PC-9 (cell line): ENCODE measurements at regions not wholly inside any gene's neighbourhood (a gene's known extent, or its start where the extent isn't known, plus 50 kb on each side); places are given as distances from the start of the nearest gene placed in this dataset.

ENCODE experiments used
- BruUV-seq: library from RNA; stranded (reverse); fragments of 400-500 nt; replicated peaks from 2 replicates; lab custom pipeline; 2021; lab: Mats Ljungman, UMichigan
- CTCF ChIA-PET: fragments of 300-600 bp; sonication (Branson Sonifier 250); formaldehyde crosslinking; loops from one replicate; lab custom pipeline; 2022; ENCODE audit warnings: antibody characterized with exemption; lab: Charles Lee
- POLR2A ChIA-PET: fragments of 300-600 bp; sonication (Branson Sonifier 250); formaldehyde crosslinking; loops from one replicate; lab custom pipeline; 2022; ENCODE audit warnings: antibody characterized with exemption; ENCODE audit not compliant: unreplicated experiment; lab: Charles Lee
- DNase-seq, 2 experiments: peaks; one replicate each; pipeline versions ENCODE4 v3.0.0 to v3.0.0-alpha.2; 2015 to 2022; ENCODE audit warnings: mixed read lengths in 1 of 2
- H2AFZ ChIP-seq: fragments of 200-600 bp; sonication (generic); 2 replicates; pipeline ENCODE4 v1.8.1; 2017; ENCODE audit warnings: antibody characterized with exemption
- H3F3A ChIP-seq: fragments of 200-600 bp; sonication (generic); 2 replicates; pipeline ENCODE4 v1.8.1; 2017; ENCODE audit warnings: antibody characterized with exemption, mild to moderate bottlenecking, low read depth; ENCODE audit not compliant: insufficient read depth
- H3K27ac ChIP-seq: fragments of 200-600 bp; sonication (generic); 2 replicates; pipeline ENCODE4 v1.6.1; 2016; ENCODE audit warnings: mixed run types
- H3K27me3 ChIP-seq: fragments of 200-600 bp; sonication (generic); 2 replicates; pipeline ENCODE4 v1.6.1; 2016; ENCODE audit warnings: low read depth, mixed run types; ENCODE audit not compliant: insufficient read depth
- H3K36me3 ChIP-seq: fragments of 200-600 bp; sonication (generic); 2 replicates; pipeline ENCODE4 v1.6.1; 2016; ENCODE audit warnings: low read depth, mixed run types
- H3K4me1 ChIP-seq: fragments of 200-600 bp; sonication (generic); replicated peaks from 2 replicates; pipeline ENCODE4 v1.6.1; 2016; ENCODE audit warnings: mixed run types; ENCODE audit not compliant: insufficient read depth
- H3K4me2 ChIP-seq: fragments of 200-600 bp; sonication (generic); 2 replicates; pipeline ENCODE4 v1.6.1; 2017; ENCODE audit warnings: mixed run types
- H3K4me3 ChIP-seq: fragments of 200-600 bp; sonication (generic); 2 replicates; pipeline ENCODE4 v1.6.1; 2016; ENCODE audit warnings: mixed run types
- H3K79me2 ChIP-seq: fragments of 200-600 bp; sonication (generic); 2 replicates; pipeline ENCODE4 v1.6.1; 2017; ENCODE audit warnings: low read depth, mixed run types
- H3K9me2 ChIP-seq: fragments of 200-600 bp; sonication (generic); 2 replicates; pipeline ENCODE4 v1.8.1; 2017; ENCODE audit warnings: mild to moderate bottlenecking; ENCODE audit not compliant: insufficient read depth
- H3K9me3 ChIP-seq: fragments of 200-600 bp; sonication (generic); 2 replicates; pipeline ENCODE4 v1.8.1; 2016; ENCODE audit warnings: low read depth; ENCODE audit not compliant: insufficient read depth
- H4K20me1 ChIP-seq: fragments of 200-600 bp; sonication (generic); 2 replicates; pipeline ENCODE4 v1.8.1; 2017; ENCODE audit not compliant: insufficient read depth
- EZH2 ChIP-seq: fragments of 200-600 bp; sonication (generic); IDR thresholded peaks from 2 replicates; pipeline ENCODE4 v1.8.0; 2017; ENCODE audit warnings: antibody characterized with exemption, low read depth
- intact Hi-C: fragments of 100-400 bp; cut with micrococcal nuclease; formaldehyde crosslinking; loops from one replicate; pipeline ENCODE4 v1.10.0; 2022; ENCODE audit not compliant: unreplicated experiment
- TF ChIP-seq, protein P1 (sequence below): fragments of 200-600 bp; sonication (generic); conservative IDR thresholded peaks from 2 replicates; pipeline ENCODE4 v1.6.1; 2017; ENCODE audit warnings: mixed run types, antibody characterized with exemption, mild to moderate bottlenecking, moderate library complexity

GRCh38 chr7:124462249-124462648, 303.3 kb downstream of the GPR37 start:
- H3K4me1 ChIP-seq = no peaks in the 10 kb centered on the region
- H3K27ac ChIP-seq = no peak overlapping the region
- H3K36me3 ChIP-seq = no peaks in the 10 kb centered on the region
- H3K79me2 ChIP-seq = no peaks in the 10 kb centered on the region
- intact Hi-C loops = no loop called here
- no peak overlapping the region for H3K4me3 ChIP-seq
- ChIA-PET CTCF (no interaction called here), POLR2A (no interaction called here)
- no peaks in the 10 kb centered on the region for H3K9me2 ChIP-seq
- H3F3A ChIP-seq = no peaks in the 10 kb centered on the region
- H3K4me2 ChIP-seq = no peak overlapping the region
- no peak overlapping the region for H2AFZ ChIP-seq
- DNase-seq = no peak
- no peaks in the 10 kb centered on the region for H3K27me3 ChIP-seq
- TF ChIP-seq, protein P1, sequence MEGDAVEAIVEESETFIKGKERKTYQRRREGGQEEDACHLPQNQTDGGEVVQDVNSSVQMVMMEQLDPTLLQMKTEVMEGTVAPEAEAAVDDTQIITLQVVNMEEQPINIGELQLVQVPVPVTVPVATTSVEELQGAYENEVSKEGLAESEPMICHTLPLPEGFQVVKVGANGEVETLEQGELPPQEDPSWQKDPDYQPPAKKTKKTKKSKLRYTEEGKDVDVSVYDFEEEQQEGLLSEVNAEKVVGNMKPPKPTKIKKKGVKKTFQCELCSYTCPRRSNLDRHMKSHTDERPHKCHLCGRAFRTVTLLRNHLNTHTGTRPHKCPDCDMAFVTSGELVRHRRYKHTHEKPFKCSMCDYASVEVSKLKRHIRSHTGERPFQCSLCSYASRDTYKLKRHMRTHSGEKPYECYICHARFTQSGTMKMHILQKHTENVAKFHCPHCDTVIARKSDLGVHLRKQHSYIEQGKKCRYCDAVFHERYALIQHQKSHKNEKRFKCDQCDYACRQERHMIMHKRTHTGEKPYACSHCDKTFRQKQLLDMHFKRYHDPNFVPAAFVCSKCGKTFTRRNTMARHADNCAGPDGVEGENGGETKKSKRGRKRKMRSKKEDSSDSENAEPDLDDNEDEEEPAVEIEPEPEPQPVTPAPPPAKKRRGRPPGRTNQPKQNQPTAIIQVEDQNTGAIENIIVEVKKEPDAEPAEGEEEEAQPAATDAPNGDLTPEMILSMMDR = no peak
- TF ChIP-seq EZH2 = no peak
- no peaks in the 10 kb centered on the region for H4K20me1 ChIP-seq
- no TSS peak for BruUV-seq
- H3K9me3 ChIP-seq = no peaks in the 10 kb centered on the region

- H3K4me1 ChIP-seq = no peaks in the 10 kb centered on the region
- H3K79me2 ChIP-seq = no peaks in the 10 kb centered on the region
- no peak overlapping the region for H2AFZ ChIP-seq
- CTCF ChIA-PET = interaction anchor here (0.6 kb wide), 1 partner anchor 8 kb away, joined by 3 read pairs; no protein-coding TSS in a partner anchor
- no peaks in the 10 kb centered on the region for H3K9me3 ChIP-seq
- BruUV-seq = no TSS peak
- H3K27me3 ChIP-seq = no peaks in the 10 kb centered on the region
- no peak overlapping the region for H3K4me2 ChIP-seq
- POLR2A ChIA-PET = no interaction called here
- H3K27ac ChIP-seq = no peak overlapping the region
- H3K9me2 ChIP-seq = no peaks in the 10 kb centered on the region
- intact Hi-C loops = no loop called here
- no peaks in the 10 kb centered on the region for H3K36me3 ChIP-seq
- TF ChIP-seq, protein P1 = no peak
- no peak for TF ChIP-seq EZH2
- no peaks in the 10 kb centered on the region for H3F3A ChIP-seq
- H3K4me3 ChIP-seq = no peak overlapping the region
- H4K20me1 ChIP-seq = no peaks in the 10 kb centered on the region
- no peak for DNase-seq
Observed at GRCh38 chr7:124460555-124460954, 305.0 kb downstream of the GPR37 start.

- intact Hi-C loops = no loop called here
- ChIA-PET POLR2A (no interaction called here), CTCF (no interaction called here)
Observed at GRCh38 chr7:124460056-124460450, 305.5 kb downstream of the GPR37 start.

More at GRCh38 chr7:124460056-124460450, 305.5 kb downstream of the GPR37 start:
- Histone ChIP-seq H3K9me3 (no peaks in the 10 kb centered on the region), H4K20me1 (no peaks in the 10 kb centered on the region), H3K79me2 (no peaks in the 10 kb centered on the region), H3K36me3 (no peaks in the 10 kb centered on the region), H3K4me2 (no peak overlapping the region), H3K4me1 (no peaks in the 10 kb centered on the region), H3K27ac (no peak overlapping the region), H3K4me3 (no peak overlapping the region), H3K27me3 (no peaks in the 10 kb centered on the region), H2AFZ (no peak overlapping the region), H3K9me2 (no peaks in the 10 kb centered on the region), H3F3A (no peaks in the 10 kb centered on the region)
- no peak for TF ChIP-seq EZH2
- TF ChIP-seq, protein P1 = no peak
- BruUV-seq = no TSS peak
- DNase-seq = no peak
